Thyroid gland (tissue), 4 donors: ENCODE measurements at regions not wholly inside any gene's neighbourhood (a gene's known extent, or its start where the extent isn't known, plus 50 kb on each side); places are given as distances from the start of the nearest gene placed in this dataset.

ENCODE experiments used
- POLR2A ChIP-seq, 2 donors: fragments of 450-650 bp; IDR thresholded peaks; one replicate each; pipeline ENCODE4 v1.6.1; 2017; ENCODE audit warnings: antibody characterized with exemption in 2 of 2, mild to moderate bottlenecking in 2 of 2, moderate library complexity in 1 of 2
- TF ChIP-seq, protein P1 (sequence below), 6 experiments: fragments of 200-600 bp in 3 of 6; fragments of 450-650 bp in 3 of 6; sonication (generic) in 3 of 6; IDR thresholded peaks; one replicate each; pipeline ENCODE4 v1.5.1; 2016 to 2019; ENCODE audit warnings: antibody characterized with exemption in 6 of 6, mild to moderate bottlenecking in 2 of 6, inconsistent platforms in 1 of 6, moderate library complexity in 1 of 6

DNA sequence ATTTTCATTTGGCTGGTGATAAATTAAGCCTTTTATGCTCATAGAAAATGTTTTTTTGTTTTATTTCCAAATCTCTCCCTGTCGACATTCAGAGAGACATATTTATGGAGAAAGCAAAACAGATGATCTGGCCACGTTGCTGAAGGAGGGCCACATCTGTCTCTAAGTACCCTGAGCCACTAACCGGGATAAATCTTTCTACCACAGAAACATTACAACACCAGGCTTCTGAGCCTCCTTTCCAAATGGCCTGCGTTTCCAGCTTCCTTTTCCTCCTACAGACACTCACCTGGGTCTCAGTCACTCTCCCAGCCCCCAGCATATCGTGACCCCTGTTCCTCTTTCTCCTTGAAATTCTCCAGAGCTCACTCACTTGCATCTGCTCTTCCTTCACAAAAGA lies 161.0 kb downstream of the ARRDC4 start:
- TF ChIP-seq POLR2A (IDR thresholded peaks at IDR 0.05): no peak
- TF ChIP-seq, protein P1, sequence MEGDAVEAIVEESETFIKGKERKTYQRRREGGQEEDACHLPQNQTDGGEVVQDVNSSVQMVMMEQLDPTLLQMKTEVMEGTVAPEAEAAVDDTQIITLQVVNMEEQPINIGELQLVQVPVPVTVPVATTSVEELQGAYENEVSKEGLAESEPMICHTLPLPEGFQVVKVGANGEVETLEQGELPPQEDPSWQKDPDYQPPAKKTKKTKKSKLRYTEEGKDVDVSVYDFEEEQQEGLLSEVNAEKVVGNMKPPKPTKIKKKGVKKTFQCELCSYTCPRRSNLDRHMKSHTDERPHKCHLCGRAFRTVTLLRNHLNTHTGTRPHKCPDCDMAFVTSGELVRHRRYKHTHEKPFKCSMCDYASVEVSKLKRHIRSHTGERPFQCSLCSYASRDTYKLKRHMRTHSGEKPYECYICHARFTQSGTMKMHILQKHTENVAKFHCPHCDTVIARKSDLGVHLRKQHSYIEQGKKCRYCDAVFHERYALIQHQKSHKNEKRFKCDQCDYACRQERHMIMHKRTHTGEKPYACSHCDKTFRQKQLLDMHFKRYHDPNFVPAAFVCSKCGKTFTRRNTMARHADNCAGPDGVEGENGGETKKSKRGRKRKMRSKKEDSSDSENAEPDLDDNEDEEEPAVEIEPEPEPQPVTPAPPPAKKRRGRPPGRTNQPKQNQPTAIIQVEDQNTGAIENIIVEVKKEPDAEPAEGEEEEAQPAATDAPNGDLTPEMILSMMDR (IDR thresholded peaks at IDR 0.05): no peak
